GM18505 (cell line): ENCODE measurements at regions not wholly inside any gene's neighbourhood (a gene's known extent, or its start where the extent isn't known, plus 50 kb on each side); places are given as distances from the start of the nearest gene placed in this dataset.
"Not testable (repeated sequence)": the region's sequence is repeated elsewhere in the genome, so short reads cannot be mapped to it uniquely, and the experiment has no call there.

ENCODE experiments used
- ATAC-seq: cut with Tn5 transposase; IDR thresholded peaks from one replicate; pipeline ENCODE4 v1.9.1; 2021; ENCODE audit not compliant: unreplicated experiment
- POLR2A ChIP-seq: IDR thresholded peaks from 4 replicates; pipeline ENCODE4 v1.6.1; 2011; ENCODE audit warnings: borderline replicate concordance; ENCODE audit not compliant: insufficient read depth, insufficient read length; ENCODE audit errors: extremely low read depth

- TF ChIP-seq POLR2A: no peak
Measured at GRCh38 chr5:92653730-92654461, 927.1 kb downstream of the NR2F1-AS1 start.

GRCh38 chr5:92652756-92653155, 928.3 kb downstream of the NR2F1-AS1 start:
- no peak for ATAC-seq
- no peak for TF ChIP-seq POLR2A

More at GRCh38 chr5:92653730-92654461, 927.1 kb downstream of the NR2F1-AS1 start:
- ATAC-seq: no peak

GRCh38 chr5:92644266-92644886, 936.6 kb downstream of the NR2F1-AS1 start:
- ATAC-seq: no peak
- no peak for TF ChIP-seq POLR2A

GRCh38 chr5:92641031-92641962, 939.7 kb downstream of the NR2F1-AS1 start:
- TF ChIP-seq POLR2A: no peak
- no peak for ATAC-seq

GRCh38 chr5:92640340-92640739, 940.7 kb downstream of the NR2F1-AS1 start:
- TF ChIP-seq POLR2A: no peak
- no peak for ATAC-seq

- ATAC-seq: no peak
- no peak for TF ChIP-seq POLR2A
Measured at GRCh38 chr5:92637960-92638359, 943.1 kb downstream of the NR2F1-AS1 start.

- ATAC-seq: no peak
- no peak for TF ChIP-seq POLR2A
Measured at GRCh38 chr5:92637247-92637646, 943.8 kb downstream of the NR2F1-AS1 start.

GRCh38 chr5:92635001-92635461, 946.0 kb downstream of the NR2F1-AS1 start:
- no peak for ATAC-seq
- no peak for TF ChIP-seq POLR2A

- ATAC-seq: no peak
- TF ChIP-seq POLR2A: no peak
Measured at GRCh38 chr5:92633875-92634487, 947.0 kb downstream of the NR2F1-AS1 start.

- ATAC-seq: no peak
- TF ChIP-seq POLR2A: no peak
Measured at GRCh38 chr5:92633176-92633575, 947.8 kb downstream of the NR2F1-AS1 start.

GRCh38 chr5:92631237-92631701, 949.8 kb downstream of the NR2F1-AS1 start:
- not testable (repeated sequence) for ATAC-seq

GRCh38 chr5:92629574-92629973, 951.4 kb downstream of the NR2F1-AS1 start:
- no peak for ATAC-seq
- TF ChIP-seq POLR2A: no peak

GRCh38 chr5:92629000-92629399, 952.0 kb downstream of the NR2F1-AS1 start:
- no peak for TF ChIP-seq POLR2A
- no peak for ATAC-seq
